Prostate gland (tissue), 2 donors: ENCODE measurements at regions not wholly inside any gene's neighbourhood (a gene's known extent, or its start where the extent isn't known, plus 50 kb on each side); places are given as distances from the start of the nearest gene placed in this dataset.

Experiments
- DNase-seq: peaks from one replicate; pipeline ENCODE4 v3.0.0-alpha.2; 2019; ENCODE audit warnings: low spot score
- H3K27ac ChIP-seq, 2 donors: fragments of 200-600 bp; sonication (generic); 2 replicates each; pipeline ENCODE4 v1.5.1; 2017 to 2019
- H3K27me3 ChIP-seq: fragments of 200-600 bp; sonication (generic); replicated peaks from 2 replicates; pipeline ENCODE4 v1.5.1; 2019; ENCODE audit not compliant: insufficient read depth
- H3K36me3 ChIP-seq, 2 donors: fragments of 200-600 bp; sonication (generic); 1 replicate in 1 of 2; 2 replicates in 1 of 2; pipeline versions ENCODE4 v1.5.1 to v1.8.1; 2017 to 2019
- H3K4me1 ChIP-seq: fragments of 200-600 bp; sonication (generic); replicated peaks from 2 replicates; pipeline ENCODE4 v1.5.1; 2019
- H3K4me3 ChIP-seq, 2 donors: fragments of 200-600 bp; sonication (generic); 2 replicates each; pipeline ENCODE4 v1.5.1; 2017 to 2019
- H3K9me3 ChIP-seq: fragments of 200-600 bp; sonication (generic); 2 replicates; pipeline ENCODE4 v1.5.1; 2017
- POLR2A ChIP-seq: fragments of 450-650 bp; IDR thresholded peaks from one replicate; pipeline ENCODE4 v1.6.1; 2016; ENCODE audit warnings: antibody characterized with exemption, mild to moderate bottlenecking
- POLR2AphosphoS5 ChIP-seq: sonication (generic); formaldehyde crosslinking; IDR thresholded peaks from one replicate; pipeline ENCODE4 v1.6.1; 2017; ENCODE audit warnings: antibody characterized with exemption
- WGBS: methylation state at CpG from one replicate; pipeline ENCODE4 v1.1.5; 2018; 5-methylcytosine and 5-hydroxymethylcytosine counted together
- intact Hi-C: fragments of 100-400 bp; cut with DNase I; formaldehyde crosslinking; loops from one replicate; pipeline ENCODE4 v1.14.2; 2022
- TF ChIP-seq, protein P1 (sequence below), 4 experiments: fragments of 200-600 bp in 2 of 4; fragments of 450-650 bp in 2 of 4; sonication (generic) in 2 of 4; IDR thresholded peaks; 1 replicate in 3 of 4; 2 replicates in 1 of 4; pipeline ENCODE4 v1.5.1; 2016 to 2019; ENCODE audit warnings: antibody characterized with exemption in 4 of 4, mild to moderate bottlenecking in 2 of 4, moderate library complexity in 2 of 4

DNA sequence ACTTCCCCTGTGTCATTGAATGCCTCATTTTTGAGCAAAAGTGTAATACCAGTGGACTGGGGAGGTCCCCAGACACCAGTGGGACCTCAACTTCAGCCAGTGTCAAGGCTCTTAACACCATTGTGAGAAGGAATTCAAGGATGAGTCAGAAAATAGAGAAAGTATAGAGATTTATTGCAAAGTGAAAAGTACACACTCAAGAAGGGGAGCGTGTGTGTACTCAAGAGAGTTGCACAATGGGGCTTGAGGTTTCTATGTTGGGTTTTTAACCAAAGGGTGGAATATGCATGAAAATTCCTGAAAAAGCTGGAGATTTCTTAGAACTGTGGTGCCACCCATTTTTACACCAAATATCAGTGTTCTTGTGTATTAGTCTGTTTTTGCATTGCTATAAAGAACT is 81.9 kb downstream of the ADCYAP1 start:
- no peaks in the 10 kb centered on the region for H3K4me1 ChIP-seq
- no peaks in the 10 kb centered on the region for H3K36me3 ChIP-seq

DNA sequence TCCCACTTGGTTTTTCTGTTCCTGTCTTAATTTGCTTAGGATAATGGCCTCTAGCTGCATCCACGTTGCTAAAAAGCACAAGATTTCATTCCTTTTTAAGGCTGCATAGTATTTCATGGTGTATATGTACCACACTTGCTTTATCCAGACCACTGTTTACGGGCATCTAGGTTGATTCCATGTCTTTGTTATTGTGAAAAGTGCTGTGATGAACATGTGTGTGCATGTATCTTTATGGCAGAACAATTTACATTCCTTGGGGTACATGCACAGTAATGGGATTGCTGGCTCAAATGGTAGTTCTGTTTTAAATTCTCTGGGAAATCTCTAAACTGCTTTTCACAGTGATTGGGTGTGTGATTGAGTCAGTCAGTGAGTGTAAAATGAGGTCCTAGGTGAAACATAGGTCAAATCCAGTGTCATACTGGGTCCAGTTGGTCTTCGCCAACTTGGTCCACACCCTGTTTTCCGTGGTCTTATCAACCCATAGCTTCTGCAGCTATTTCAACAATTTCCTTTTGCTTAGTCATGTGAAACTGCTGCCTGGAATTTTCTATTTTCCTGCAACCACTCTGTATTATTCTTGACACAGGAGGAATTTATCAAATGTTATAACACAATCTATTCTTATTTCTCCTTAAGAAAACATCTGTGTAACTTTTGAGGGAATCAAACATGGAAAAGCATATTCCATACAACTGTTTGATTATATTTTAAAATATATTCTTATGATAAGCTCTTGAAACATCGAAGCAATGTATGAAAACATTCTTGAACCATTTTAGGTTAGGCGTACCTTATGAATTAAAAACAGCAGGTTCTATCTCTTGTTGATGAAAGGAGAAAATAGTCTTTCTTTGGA is 82.9 kb downstream of the ADCYAP1 start:
- no peak for TF ChIP-seq POLR2A
- TF ChIP-seq, protein P1, sequence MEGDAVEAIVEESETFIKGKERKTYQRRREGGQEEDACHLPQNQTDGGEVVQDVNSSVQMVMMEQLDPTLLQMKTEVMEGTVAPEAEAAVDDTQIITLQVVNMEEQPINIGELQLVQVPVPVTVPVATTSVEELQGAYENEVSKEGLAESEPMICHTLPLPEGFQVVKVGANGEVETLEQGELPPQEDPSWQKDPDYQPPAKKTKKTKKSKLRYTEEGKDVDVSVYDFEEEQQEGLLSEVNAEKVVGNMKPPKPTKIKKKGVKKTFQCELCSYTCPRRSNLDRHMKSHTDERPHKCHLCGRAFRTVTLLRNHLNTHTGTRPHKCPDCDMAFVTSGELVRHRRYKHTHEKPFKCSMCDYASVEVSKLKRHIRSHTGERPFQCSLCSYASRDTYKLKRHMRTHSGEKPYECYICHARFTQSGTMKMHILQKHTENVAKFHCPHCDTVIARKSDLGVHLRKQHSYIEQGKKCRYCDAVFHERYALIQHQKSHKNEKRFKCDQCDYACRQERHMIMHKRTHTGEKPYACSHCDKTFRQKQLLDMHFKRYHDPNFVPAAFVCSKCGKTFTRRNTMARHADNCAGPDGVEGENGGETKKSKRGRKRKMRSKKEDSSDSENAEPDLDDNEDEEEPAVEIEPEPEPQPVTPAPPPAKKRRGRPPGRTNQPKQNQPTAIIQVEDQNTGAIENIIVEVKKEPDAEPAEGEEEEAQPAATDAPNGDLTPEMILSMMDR (IDR thresholded peaks at IDR 0.05), result no peak
- TF ChIP-seq POLR2AphosphoS5, result no peak
- 74% methylated on average over 6 of the region's 6 CpGs for WGBS
- no peak overlapping the region for H3K4me3 ChIP-seq

More for the DNA sequence above, 81.9 kb downstream of the ADCYAP1 start:
- TF ChIP-seq POLR2AphosphoS5, result no peak
- TF ChIP-seq, protein P1 (IDR thresholded peaks at IDR 0.05), result no peak
- no peak for TF ChIP-seq POLR2A
- 87% methylated on average over 1 of the region's 1 CpG for WGBS
- no peak for DNase-seq
- H3K9me3 ChIP-seq, result no peaks in the 10 kb centered on the region
- H3K4me3 ChIP-seq, result no peak overlapping the region
- H3K27me3 ChIP-seq, result no peaks in the 10 kb centered on the region
- intact Hi-C loops, result no loop called here
- H3K27ac ChIP-seq, result no peak overlapping the region

DNA sequence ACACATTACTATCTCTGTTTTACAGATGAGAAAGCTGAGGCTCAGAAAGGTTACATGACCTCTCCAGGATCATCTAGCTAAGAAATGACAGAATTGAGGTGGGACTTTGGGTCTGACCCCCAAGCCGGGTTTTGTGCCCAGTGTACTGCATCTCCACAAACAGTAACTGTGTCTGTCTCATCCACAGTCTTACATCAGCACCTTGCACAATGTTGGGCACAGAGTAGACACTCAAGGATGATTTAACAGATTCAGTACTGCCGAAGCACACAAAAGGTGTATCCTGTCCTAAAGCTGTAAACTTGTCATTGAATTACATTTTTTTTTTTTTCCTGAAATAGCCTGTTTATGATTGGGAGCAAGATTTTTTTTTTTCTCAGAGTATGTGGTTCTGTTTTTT is 84.8 kb downstream of the ADCYAP1 start:
- H3K27ac ChIP-seq, result no peak overlapping the region
- no peak for DNase-seq
- H3K27me3 ChIP-seq, result no peaks in the 10 kb centered on the region
- intact Hi-C loops, result no loop called here
- H3K4me3 ChIP-seq, result no peak overlapping the region
- no peaks in the 10 kb centered on the region for H3K36me3 ChIP-seq
- TF ChIP-seq POLR2A (no peak), POLR2AphosphoS5 (no peak)
- TF ChIP-seq, protein P1 (IDR thresholded peaks at IDR 0.05), result no peak
- WGBS, result 55% methylated on average over 2 of the region's 2 CpGs
- H3K9me3 ChIP-seq, result no peaks in the 10 kb centered on the region
- no peaks in the 10 kb centered on the region for H3K4me1 ChIP-seq

More for the DNA sequence above, 82.9 kb downstream of the ADCYAP1 start:
- no peaks in the 10 kb centered on the region for H3K27me3 ChIP-seq
- H3K9me3 ChIP-seq, result no peaks in the 10 kb centered on the region
- H3K27ac ChIP-seq, result no peak overlapping the region
- no peaks in the 10 kb centered on the region for H3K36me3 ChIP-seq
- DNase-seq, result no peak
- H3K4me1 ChIP-seq, result no peaks in the 10 kb centered on the region
- intact Hi-C loops, result no loop called here

DNA sequence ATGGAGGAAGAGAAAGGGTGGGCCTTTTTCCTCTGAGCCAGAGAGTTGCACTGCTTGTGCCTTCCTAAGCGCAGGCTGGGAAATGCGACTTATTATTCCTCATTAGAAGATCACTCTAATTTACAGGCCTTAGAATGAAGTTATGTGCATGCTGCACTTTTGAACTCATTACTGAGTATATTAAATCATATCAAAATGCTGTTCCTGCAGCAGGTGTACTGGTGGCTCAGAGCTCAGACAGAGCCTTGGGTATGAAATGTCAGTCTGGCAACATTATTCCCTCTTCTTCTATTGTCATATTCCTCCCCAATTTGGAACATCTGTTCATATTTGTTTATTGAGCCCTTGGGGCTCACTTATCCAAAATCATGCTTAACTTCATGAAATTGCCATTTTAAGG is 85.5 kb downstream of the ADCYAP1 start:
- H3K4me3 ChIP-seq, result no peak overlapping the region
- no peaks in the 10 kb centered on the region for H3K4me1 ChIP-seq
- no peak for TF ChIP-seq POLR2A
- TF ChIP-seq POLR2AphosphoS5, result no peak
- TF ChIP-seq, protein P1 (IDR thresholded peaks at IDR 0.05), result no peak
- no peaks in the 10 kb centered on the region for H3K27me3 ChIP-seq
- no peak overlapping the region for H3K27ac ChIP-seq
- 88% methylated on average over 2 of the region's 2 CpGs for WGBS
- no peaks in the 10 kb centered on the region for H3K36me3 ChIP-seq
- intact Hi-C loops, result no loop called here
- H3K9me3 ChIP-seq, result no peaks in the 10 kb centered on the region
- no peak for DNase-seq

DNA sequence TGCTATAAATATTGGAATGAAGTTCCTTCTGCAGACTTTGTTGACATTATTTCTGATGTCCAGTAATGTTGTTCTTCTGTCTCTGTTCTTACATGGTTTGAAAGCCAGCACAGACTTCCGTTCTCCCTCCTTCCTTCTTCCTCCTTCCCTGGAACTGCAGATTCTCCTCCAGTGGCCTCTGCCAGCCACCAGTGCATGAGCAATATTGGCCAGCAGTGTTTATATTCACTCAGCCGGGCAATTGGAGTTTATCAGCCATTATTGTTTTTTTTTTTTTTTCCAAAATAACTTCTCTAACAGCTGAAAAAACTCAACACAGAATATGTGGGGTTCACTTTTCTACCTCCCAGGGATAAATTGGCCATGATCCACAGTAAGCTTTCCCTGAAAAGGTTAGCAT is 86.8 kb downstream of the ADCYAP1 start:
- no peak for TF ChIP-seq POLR2A
- TF ChIP-seq, protein P1 (IDR thresholded peaks at IDR 0.05), result no peak
- TF ChIP-seq POLR2AphosphoS5, result no peak
- WGBS, result 62% methylated on average over 2 of the region's 2 CpGs
- intact Hi-C loops, result no loop called here

More for the DNA sequence above, 86.8 kb downstream of the ADCYAP1 start:
- Histone ChIP-seq H3K9me3 (no peaks in the 10 kb centered on the region), H3K4me1 (no peaks in the 10 kb centered on the region), H3K4me3 (no peak overlapping the region), H3K36me3 (no peaks in the 10 kb centered on the region), H3K27ac (no peak overlapping the region), H3K27me3 (no peaks in the 10 kb centered on the region)
- DNase-seq, result no peak
